ENCODE measurements at regions not wholly inside any gene's neighbourhood (a gene's known extent, or its start where the extent isn't known, plus 50 kb on each side); places are given as distances from the start of the nearest gene placed in this dataset.

- TF ChIP-seq CTCF (IDR thresholded peaks at IDR 0.05; ENCODE audit: low read length): no peak
- TF ChIP-seq EZH2phosphoT487 (IDR thresholded peaks at IDR 0.05; ENCODE audit: low read length): no peak
- TF ChIP-seq EZH2 (optimal IDR thresholded peaks at IDR 0.05; ENCODE audit: low read depth, low read length): no peak
These were observed 125.3 kb upstream of the C1QTNF9B start for GRCh38 chr13:24022568-24022967.

All from MM.1S (cell line).